Hypothalamus (tissue), 51 donors: ENCODE measurements at regions not wholly inside any gene's neighbourhood (a gene's known extent, or its start where the extent isn't known, plus 50 kb on each side); places are given as distances from the start of the nearest gene placed in this dataset.
"Not testable (repeated sequence)": the region's sequence is repeated elsewhere in the genome, so short reads cannot be mapped to it uniquely, and the experiment has no call there.

Experiments used
- DNase-seq, 51 donors: peaks; one replicate each; lab custom pipeline; 2025; lab: John Stamatoyannopoulos, UW

- no peak for DNase-seq
Observed at GRCh38 chr1:213698092-213698702, 289.6 kb upstream of the PROX1 start.

- no peak for DNase-seq
Observed at GRCh38 chr1:213702703-213703102, 285.1 kb upstream of the PROX1 start.

GRCh38 chr1:213704941-213705340 is 282.8 kb upstream of the PROX1 start:
- DNase-seq = no peak

- DNase-seq = not testable (repeated sequence)
Observed at GRCh38 chr1:213711833-213712490, 275.8 kb upstream of the PROX1 start.

- no peak for DNase-seq
Observed at GRCh38 chr1:213714645-213715044, 273.1 kb upstream of the PROX1 start.

GRCh38 chr1:213715182-213715581 is 272.6 kb upstream of the PROX1 start:
- DNase-seq = no peak

- DNase-seq = no peak
Observed at GRCh38 chr1:213719462-213719861, 268.3 kb upstream of the PROX1 start.

GRCh38 chr1:213720032-213720431 is 267.7 kb upstream of the PROX1 start:
- DNase-seq = no peak

GRCh38 chr1:213723187-213723586 is 264.6 kb upstream of the PROX1 start:
- no peak for DNase-seq

GRCh38 chr1:213724640-213725536 is 262.9 kb upstream of the PROX1 start:
- DNase-seq = peak in 29 of 51 donors; percentile 1 to 47 (median 9)

GRCh38 chr1:213727853-213728592 is 259.8 kb upstream of the PROX1 start:
- no peak for DNase-seq

GRCh38 chr1:213728593-213729536 is 258.9 kb upstream of the PROX1 start:
- DNase-seq = no peak

GRCh38 chr1:213733705-213734104 is 254.1 kb upstream of the PROX1 start:
- DNase-seq = no peak

- DNase-seq = no peak
Observed at GRCh38 chr1:213737398-213738035, 250.3 kb upstream of the PROX1 start.

GRCh38 chr1:213738658-213739057 is 249.1 kb upstream of the PROX1 start:
- no peak for DNase-seq

GRCh38 chr1:213742992-213743391 is 244.8 kb upstream of the PROX1 start:
- no peak for DNase-seq

GRCh38 chr1:213744780-213745179 is 243.0 kb upstream of the PROX1 start:
- no peak for DNase-seq

GRCh38 chr1:213745451-213745850 is 242.3 kb upstream of the PROX1 start:
- no peak for DNase-seq

- no peak for DNase-seq
Observed at GRCh38 chr1:213749558-213749957, 238.2 kb upstream of the PROX1 start.
